ENCODE measurements at regions not wholly inside any gene's neighbourhood (a gene's known extent, or its start where the extent isn't known, plus 50 kb on each side); places are given as distances from the start of the nearest gene placed in this dataset.

- Histone ChIP-seq H3K36me3 (ENCODE audit: insufficient read depth, low read length) (no peaks in the 10 kb centered on the region), H4K20me1 (ENCODE audit: insufficient read depth, low read length, poor library complexity, severe bottlenecking) (no peaks in the 10 kb centered on the region), H3K4me2 (ENCODE audit: low read depth, low read length, poor library complexity, severe bottlenecking) (no peak overlapping the region), H3K9me3 (ENCODE audit: insufficient read depth, low read depth, low read length) (peaks cover 8% of the 10 kb centered on the region; the same call in 1 of the 2 replicates), H3K27me3 (ENCODE audit: insufficient read depth, low read length, poor library complexity, severe bottlenecking) (no peaks in the 10 kb centered on the region), H3K79me2 (ENCODE audit: insufficient read depth, low read length) (no peaks in the 10 kb centered on the region), H3K4me3 (ENCODE audit: low read length, poor library complexity, severe bottlenecking) (no peak overlapping the region), H3K9ac (ENCODE audit: low read depth, low read length, poor library complexity, severe bottlenecking) (no peak overlapping the region), H2AFZ (ENCODE audit: low read length) (no peak overlapping the region), H3K4me1 (ENCODE audit: insufficient read depth, low read length, poor library complexity, severe bottlenecking) (no peaks in the 10 kb centered on the region), H3K9me2 (replicated peaks; ENCODE audit: low read depth, low read length) (no peaks in the 10 kb centered on the region), H3F3A (ENCODE audit: low read depth) (no peaks in the 10 kb centered on the region)
- no peak for TF ChIP-seq CTCF (conservative IDR thresholded peaks at IDR 0.05; ENCODE audit: low read length)
- no peak for TF ChIP-seq EZH2phosphoT487 (IDR thresholded peaks at IDR 0.05; ENCODE audit: borderline replicate concordance)
These were observed 136.8 kb downstream of the UQCRFS1 start for GRCh38 chr19:29076161-29076560.

DNA sequence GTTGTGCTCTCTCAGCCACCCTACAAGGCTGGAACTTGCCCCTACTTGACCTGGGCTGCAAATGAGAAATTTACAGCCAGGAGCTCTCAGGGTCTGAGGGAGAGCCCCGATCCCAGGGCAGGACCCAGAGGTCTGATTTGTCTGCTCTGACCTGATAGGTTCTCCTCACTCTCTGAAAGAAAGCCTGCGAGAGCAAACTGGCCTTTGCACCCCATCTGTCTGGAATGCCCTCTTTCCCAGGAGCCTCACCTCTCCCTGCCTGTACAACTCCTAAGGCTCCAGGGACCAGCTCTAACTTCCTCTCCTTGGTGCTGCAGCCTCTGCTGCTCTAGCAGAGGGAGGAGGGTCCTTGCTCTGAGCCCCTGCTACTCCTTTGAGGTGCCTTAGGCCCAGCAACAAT lies 137.8 kb downstream of the UQCRFS1 start:
- H4K20me1 ChIP-seq (ENCODE audit: insufficient read depth, low read length, poor library complexity, severe bottlenecking): no peaks in the 10 kb centered on the region
- H3K36me3 ChIP-seq (ENCODE audit: insufficient read depth, low read length): no peaks in the 10 kb centered on the region
- no peak overlapping the region for H2AFZ ChIP-seq (ENCODE audit: low read length)
- no peak overlapping the region for H3K9ac ChIP-seq (ENCODE audit: low read depth, low read length, poor library complexity, severe bottlenecking)
- no peak overlapping the region for H3K4me3 ChIP-seq (ENCODE audit: low read length, poor library complexity, severe bottlenecking)
- H3K9me3 ChIP-seq (ENCODE audit: insufficient read depth, low read depth, low read length): peaks cover 8% of the 10 kb centered on the region; the same call in 1 of the 2 replicates
- no peaks in the 10 kb centered on the region for H3K27me3 ChIP-seq (ENCODE audit: insufficient read depth, low read length, poor library complexity, severe bottlenecking)
- H3K4me1 ChIP-seq (ENCODE audit: insufficient read depth, low read length, poor library complexity, severe bottlenecking): no peaks in the 10 kb centered on the region
- no peaks in the 10 kb centered on the region for H3K9me2 ChIP-seq (replicated peaks; ENCODE audit: low read depth, low read length)
- H3K79me2 ChIP-seq (ENCODE audit: insufficient read depth, low read length): no peaks in the 10 kb centered on the region
- no peaks in the 10 kb centered on the region for H3F3A ChIP-seq (ENCODE audit: low read depth)
- no peak overlapping the region for H3K4me2 ChIP-seq (ENCODE audit: low read depth, low read length, poor library complexity, severe bottlenecking)
- TF ChIP-seq EZH2phosphoT487 (IDR thresholded peaks at IDR 0.05; ENCODE audit: borderline replicate concordance) (no peak), CTCF (conservative IDR thresholded peaks at IDR 0.05; ENCODE audit: low read length) (no peak)

DNA sequence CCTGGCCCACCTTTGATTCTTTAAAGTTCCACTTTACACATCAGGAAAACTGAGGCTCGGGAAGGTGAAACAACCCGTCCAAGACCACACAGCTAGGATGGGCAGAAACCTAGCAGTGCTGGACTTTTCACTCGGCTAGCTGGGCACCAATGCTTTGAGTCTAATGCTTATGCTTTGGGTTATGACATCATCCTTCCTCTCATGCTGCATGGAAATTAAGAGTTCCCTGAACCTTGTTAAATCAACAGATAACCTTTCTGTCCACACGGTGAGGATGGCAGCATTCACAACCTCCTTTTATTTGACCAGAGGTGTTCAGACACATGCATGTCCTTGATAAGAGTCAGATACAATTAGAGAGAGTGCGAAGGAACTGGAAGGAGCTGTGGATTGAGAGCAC lies 138.4 kb downstream of the UQCRFS1 start:
- Histone ChIP-seq H3K4me1 (ENCODE audit: insufficient read depth, low read length, poor library complexity, severe bottlenecking) (no peaks in the 10 kb centered on the region), H3K27me3 (ENCODE audit: insufficient read depth, low read length, poor library complexity, severe bottlenecking) (no peaks in the 10 kb centered on the region), H3K79me2 (ENCODE audit: insufficient read depth, low read length) (no peaks in the 10 kb centered on the region), H3K4me3 (ENCODE audit: low read length, poor library complexity, severe bottlenecking) (no peak overlapping the region), H3K9me2 (replicated peaks; ENCODE audit: low read depth, low read length) (no peaks in the 10 kb centered on the region), H3F3A (ENCODE audit: low read depth) (no peaks in the 10 kb centered on the region), H3K36me3 (ENCODE audit: insufficient read depth, low read length) (no peaks in the 10 kb centered on the region), H3K9ac (ENCODE audit: low read depth, low read length, poor library complexity, severe bottlenecking) (no peak overlapping the region), H4K20me1 (ENCODE audit: insufficient read depth, low read length, poor library complexity, severe bottlenecking) (no peaks in the 10 kb centered on the region), H2AFZ (ENCODE audit: low read length) (no peak overlapping the region), H3K9me3 (ENCODE audit: insufficient read depth, low read depth, low read length) (peaks cover 8% of the 10 kb centered on the region; the same call in 1 of the 2 replicates), H3K4me2 (ENCODE audit: low read depth, low read length, poor library complexity, severe bottlenecking) (no peak overlapping the region)
- no peak for TF ChIP-seq CTCF (conservative IDR thresholded peaks at IDR 0.05; ENCODE audit: low read length)
- no peak for TF ChIP-seq EZH2phosphoT487 (IDR thresholded peaks at IDR 0.05; ENCODE audit: borderline replicate concordance)

Measured in Loucy (cell line).